Superior temporal gyrus (tissue), 1 donor: ENCODE measurements at regions not wholly inside any gene's neighbourhood (a gene's known extent, or its start where the extent isn't known, plus 50 kb on each side); places are given as distances from the start of the nearest gene placed in this dataset.
A peak's percentile ranks its signal among the peaks of the same experiment; 100 is the strongest.

Experiments used
- DNase-seq: peaks from one replicate; pipeline ENCODE4 v3.0.0-alpha.2; 2016; ENCODE audit errors: extremely low spot score

GRCh38 chr1:72938408-72938807 lies 656.1 kb upstream of the NEGR1 start:
- no peak for DNase-seq

- no peak for DNase-seq
Measured at GRCh38 chr1:72937905-72938304, 655.6 kb upstream of the NEGR1 start.

GRCh38 chr1:72936942-72937341 lies 654.6 kb upstream of the NEGR1 start:
- no peak for DNase-seq

GRCh38 chr1:72936151-72936740 lies 653.9 kb upstream of the NEGR1 start:
- no peak for DNase-seq

GRCh38 chr1:72932025-72932424 lies 649.7 kb upstream of the NEGR1 start:
- DNase-seq = no peak

GRCh38 chr1:72930528-72930927 lies 648.2 kb upstream of the NEGR1 start:
- DNase-seq = no peak

GRCh38 chr1:72918940-72919339 lies 636.6 kb upstream of the NEGR1 start:
- no peak for DNase-seq

- no peak for DNase-seq
Measured at GRCh38 chr1:72917920-72918319, 635.6 kb upstream of the NEGR1 start.

- no peak for DNase-seq
Measured at GRCh38 chr1:72915581-72915980, 633.2 kb upstream of the NEGR1 start.

- DNase-seq = no peak
Measured at GRCh38 chr1:72911656-72912055, 629.3 kb upstream of the NEGR1 start.

- DNase-seq = no peak
Measured at GRCh38 chr1:72896256-72896655, 613.9 kb upstream of the NEGR1 start.

- DNase-seq = no peak
Measured at GRCh38 chr1:72892461-72892860, 610.1 kb upstream of the NEGR1 start.

- no peak for DNase-seq
Measured at GRCh38 chr1:72891976-72892375, 609.6 kb upstream of the NEGR1 start.

GRCh38 chr1:72885841-72886240 lies 603.5 kb upstream of the NEGR1 start:
- no peak for DNase-seq

GRCh38 chr1:72885017-72885416 lies 602.7 kb upstream of the NEGR1 start:
- DNase-seq = no peak

GRCh38 chr1:72869873-72870272 lies 587.5 kb upstream of the NEGR1 start:
- no peak for DNase-seq

GRCh38 chr1:72869441-72869840 lies 587.1 kb upstream of the NEGR1 start:
- DNase-seq = no peak

- no peak for DNase-seq
Measured at GRCh38 chr1:72851597-72851996, 569.3 kb upstream of the NEGR1 start.

GRCh38 chr1:72848997-72849396 lies 566.7 kb upstream of the NEGR1 start:
- DNase-seq = no peak

- DNase-seq = no peak
Measured at GRCh38 chr1:72847651-72848050, 565.3 kb upstream of the NEGR1 start.

- peak; percentile 27 for DNase-seq
Measured at GRCh38 chr1:72846476-72847278, 564.3 kb upstream of the NEGR1 start.

- DNase-seq = no peak
Measured at GRCh38 chr1:72845981-72846380, 563.6 kb upstream of the NEGR1 start.

- no peak for DNase-seq
Measured at GRCh38 chr1:72845381-72845780, 563.0 kb upstream of the NEGR1 start.

GRCh38 chr1:72837781-72838180 lies 555.4 kb upstream of the NEGR1 start:
- no peak for DNase-seq
